HG03097 (cell line): ENCODE measurements at regions not wholly inside any gene's neighbourhood (a gene's known extent, or its start where the extent isn't known, plus 50 kb on each side); places are given as distances from the start of the nearest gene placed in this dataset.
"Not testable (repeated sequence)": the region's sequence is repeated elsewhere in the genome, so short reads cannot be mapped to it uniquely, and the experiment has no call there.

Source experiments
- ATAC-seq: cut with Tn5 transposase; IDR thresholded peaks from one replicate; pipeline ENCODE4 v1.9.1; 2021; ENCODE audit not compliant: unreplicated experiment, low FRiP score

- no peak for ATAC-seq
These were observed 901.0 kb downstream of the TSN start for GRCh38 chr2:122656403-122656802.

GRCh38 chr2:122660786-122661634 is 905.6 kb downstream of the TSN start:
- no peak for ATAC-seq

- ATAC-seq: no peak
These were observed 908.2 kb downstream of the TSN start for GRCh38 chr2:122663620-122664019.

GRCh38 chr2:122669627-122670026 is 914.2 kb downstream of the TSN start:
- ATAC-seq: no peak

- ATAC-seq: no peak
These were observed 915.4 kb downstream of the TSN start for GRCh38 chr2:122670897-122671296.

- ATAC-seq: no peak
These were observed 925.2 kb downstream of the TSN start for GRCh38 chr2:122680662-122681061.

- no peak for ATAC-seq
These were observed 926.2 kb downstream of the TSN start for GRCh38 chr2:122681626-122682025.

- ATAC-seq: no peak
These were observed 926.9 kb downstream of the TSN start for GRCh38 chr2:122682356-122682755.

- no peak for ATAC-seq
These were observed 927.6 kb downstream of the TSN start for GRCh38 chr2:122683018-122683417.

- no peak for ATAC-seq
These were observed 937.1 kb downstream of the TSN start for GRCh38 chr2:122692400-122693083.

GRCh38 chr2:122697415-122697814 is 942.0 kb downstream of the TSN start:
- ATAC-seq: no peak

GRCh38 chr2:122703676-122704075 is 948.2 kb downstream of the TSN start:
- no peak for ATAC-seq

- no peak for ATAC-seq
These were observed 948.7 kb downstream of the TSN start for GRCh38 chr2:122704109-122704563.

GRCh38 chr2:122705746-122706145 is 950.3 kb downstream of the TSN start:
- ATAC-seq: no peak

GRCh38 chr2:122706757-122707223 is 951.3 kb downstream of the TSN start:
- no peak for ATAC-seq

GRCh38 chr2:122707224-122707824 is 951.9 kb downstream of the TSN start:
- peak; percentile 58 for ATAC-seq

- no peak for ATAC-seq
These were observed 954.6 kb downstream of the TSN start for GRCh38 chr2:122710049-122710448.

GRCh38 chr2:122713800-122714199 is 958.3 kb downstream of the TSN start:
- ATAC-seq: no peak

- ATAC-seq: not testable (repeated sequence)
These were observed 965.4 kb downstream of the TSN start for GRCh38 chr2:122720822-122721221.

GRCh38 chr2:122734766-122735424 is 979.4 kb downstream of the TSN start:
- ATAC-seq: no peak

- no peak for ATAC-seq
These were observed 980.8 kb downstream of the TSN start for GRCh38 chr2:122736279-122736678.
